DND-41 (cell line): ENCODE measurements at regions not wholly inside any gene's neighbourhood (a gene's known extent, or its start where the extent isn't known, plus 50 kb on each side); places are given as distances from the start of the nearest gene placed in this dataset.

Source experiments
- ATAC-seq: fragments of 200-7000 bp; cut with Tn5 transposase; 3 replicates; pipeline ENCODE4 v1.9.1; 2021; ENCODE audit warnings: low read depth; ENCODE audit not compliant: insufficient read depth
- DNase-seq: peaks from one replicate; pipeline ENCODE4 v3.0.0-alpha.2; 2020
- H2AFZ ChIP-seq: 2 replicates; pipeline ENCODE4 v1.6.0; 2012; ENCODE audit warnings: low read depth, low read length
- H3K27ac ChIP-seq: 2 replicates; pipeline ENCODE4 v1.5.1; 2012; ENCODE audit warnings: low read length, inconsistent platforms
- H3K27me3 ChIP-seq: fragments of 200-600 bp; sonication (generic); 2 replicates; pipeline ENCODE4 v1.6.0; 2012; ENCODE audit warnings: low read length, mild to moderate bottlenecking, inconsistent platforms; ENCODE audit not compliant: insufficient read depth, poor library complexity
- H3K36me3 ChIP-seq: 2 replicates; pipeline ENCODE4 v1.5.1; 2012; ENCODE audit warnings: low read length, inconsistent platforms; ENCODE audit not compliant: insufficient read depth
- H3K4me1 ChIP-seq: 2 replicates; pipeline ENCODE4 v1.5.1; 2012; ENCODE audit warnings: mild to moderate bottlenecking, low read length; ENCODE audit not compliant: insufficient read depth
- H3K4me2 ChIP-seq: 2 replicates; pipeline ENCODE4 v1.6.0; 2012; ENCODE audit warnings: mild to moderate bottlenecking, moderate library complexity, low read length, inconsistent platforms; ENCODE audit not compliant: insufficient read depth
- H3K4me3 ChIP-seq, 2 experiments: fragments of 200-600 bp in 1 of 2; shearing (Covaris generic) in 1 of 2; 2 replicates each; pipeline ENCODE4 v1.5.1; 2012 to 2016; ENCODE audit warnings: inconsistent platforms in 2 of 2, low read length in 2 of 2, mild to moderate bottlenecking in 2 of 2, low read depth in 1 of 2, moderate library complexity in 1 of 2
- H3K79me2 ChIP-seq: 2 replicates; pipeline ENCODE4 v1.6.0; 2012; ENCODE audit warnings: low read length, inconsistent platforms; ENCODE audit not compliant: insufficient read depth
- H3K9ac ChIP-seq: 2 replicates; pipeline ENCODE4 v1.6.0; 2012; ENCODE audit warnings: low read depth, mild to moderate bottlenecking, inconsistent platforms, low read length, moderate library complexity
- H3K9me3 ChIP-seq: 2 replicates; pipeline ENCODE4 v1.5.1; 2012; ENCODE audit warnings: low read length, moderate library complexity, mild to moderate bottlenecking, inconsistent platforms; ENCODE audit not compliant: insufficient read depth, severe bottlenecking
- H4K20me1 ChIP-seq: 2 replicates; pipeline ENCODE4 v1.6.0; 2012; ENCODE audit warnings: low read length; ENCODE audit not compliant: insufficient read depth
- EZH2 ChIP-seq: IDR thresholded peaks from 3 replicates; pipeline ENCODE4 v1.6.1; 2012; ENCODE audit warnings: borderline replicate concordance, low read depth, mild to moderate bottlenecking, moderate library complexity, low read length, inconsistent platforms; ENCODE audit not compliant: severe bottlenecking
- TF ChIP-seq, protein P1 (sequence below): IDR thresholded peaks from 2 replicates; pipeline ENCODE4 v1.5.1; 2012; ENCODE audit warnings: borderline replicate concordance, low read length, moderate library complexity, mild to moderate bottlenecking; ENCODE audit not compliant: poor library complexity, severe bottlenecking; ENCODE audit errors: extremely low read depth

DNA sequence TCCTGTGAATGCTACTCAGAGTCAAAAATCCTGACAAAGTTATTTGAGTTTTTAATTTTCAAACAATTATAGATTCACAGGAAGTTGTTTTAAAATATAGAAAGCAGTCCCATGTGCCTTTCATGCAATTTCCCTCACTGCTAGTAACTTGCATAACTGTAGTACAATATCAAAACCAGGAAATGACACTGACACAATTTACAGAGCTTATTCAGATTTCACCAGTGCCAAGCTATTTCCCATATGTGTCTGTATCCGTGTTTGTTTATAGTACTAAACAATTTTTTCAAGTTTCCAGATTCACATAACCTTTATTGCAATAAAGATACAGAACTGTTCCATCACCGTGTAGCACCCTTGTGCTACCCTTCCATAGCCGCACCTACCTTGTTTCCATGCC, 934.6 kb downstream of the PCDH17 start:
- H3K27me3 ChIP-seq, result no peaks in the 10 kb centered on the region
- no peak overlapping the region for H3K27ac ChIP-seq
- no peak overlapping the region for H3K9ac ChIP-seq
- TF ChIP-seq EZH2, result no peak
- TF ChIP-seq, protein P1, sequence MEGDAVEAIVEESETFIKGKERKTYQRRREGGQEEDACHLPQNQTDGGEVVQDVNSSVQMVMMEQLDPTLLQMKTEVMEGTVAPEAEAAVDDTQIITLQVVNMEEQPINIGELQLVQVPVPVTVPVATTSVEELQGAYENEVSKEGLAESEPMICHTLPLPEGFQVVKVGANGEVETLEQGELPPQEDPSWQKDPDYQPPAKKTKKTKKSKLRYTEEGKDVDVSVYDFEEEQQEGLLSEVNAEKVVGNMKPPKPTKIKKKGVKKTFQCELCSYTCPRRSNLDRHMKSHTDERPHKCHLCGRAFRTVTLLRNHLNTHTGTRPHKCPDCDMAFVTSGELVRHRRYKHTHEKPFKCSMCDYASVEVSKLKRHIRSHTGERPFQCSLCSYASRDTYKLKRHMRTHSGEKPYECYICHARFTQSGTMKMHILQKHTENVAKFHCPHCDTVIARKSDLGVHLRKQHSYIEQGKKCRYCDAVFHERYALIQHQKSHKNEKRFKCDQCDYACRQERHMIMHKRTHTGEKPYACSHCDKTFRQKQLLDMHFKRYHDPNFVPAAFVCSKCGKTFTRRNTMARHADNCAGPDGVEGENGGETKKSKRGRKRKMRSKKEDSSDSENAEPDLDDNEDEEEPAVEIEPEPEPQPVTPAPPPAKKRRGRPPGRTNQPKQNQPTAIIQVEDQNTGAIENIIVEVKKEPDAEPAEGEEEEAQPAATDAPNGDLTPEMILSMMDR, result no peak
- no peaks in the 10 kb centered on the region for H3K4me1 ChIP-seq
- no peaks in the 10 kb centered on the region for H4K20me1 ChIP-seq
- no peak for ATAC-seq
- H3K79me2 ChIP-seq, result no peaks in the 10 kb centered on the region
- H3K4me3 ChIP-seq, result no peak overlapping the region
- DNase-seq, result no peak
- H3K36me3 ChIP-seq, result no peaks in the 10 kb centered on the region
- H2AFZ ChIP-seq, result no peak overlapping the region
- no peaks in the 10 kb centered on the region for H3K9me3 ChIP-seq
- H3K4me2 ChIP-seq, result no peak overlapping the region

DNA sequence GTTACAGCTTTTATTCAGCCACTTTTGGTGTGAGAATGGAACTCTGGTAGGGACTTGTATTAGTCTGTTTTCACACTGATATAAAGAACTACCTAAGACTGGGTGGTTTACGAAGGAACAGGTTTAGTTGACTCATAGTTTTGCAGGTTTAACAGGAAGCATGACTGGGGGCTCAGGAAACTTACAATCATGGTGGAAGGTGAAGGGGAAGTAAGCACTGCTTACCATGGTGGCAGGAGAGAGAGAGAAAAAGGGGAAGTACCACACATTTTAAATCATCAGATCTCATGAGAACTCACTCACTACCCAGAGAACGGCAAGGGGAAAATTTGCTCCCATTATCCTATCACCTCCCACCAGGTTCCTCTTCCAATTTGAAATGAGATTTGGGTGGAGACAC, 942.2 kb downstream of the PCDH17 start:
- Histone ChIP-seq H4K20me1 (no peaks in the 10 kb centered on the region), H3K27ac (no peak overlapping the region), H3K9me3 (no peaks in the 10 kb centered on the region), H3K36me3 (no peaks in the 10 kb centered on the region), H3K27me3 (no peaks in the 10 kb centered on the region), H3K79me2 (no peaks in the 10 kb centered on the region), H3K4me3 (no peak overlapping the region), H3K9ac (no peak overlapping the region), H3K4me1 (no peaks in the 10 kb centered on the region), H2AFZ (no peak overlapping the region), H3K4me2 (no peak overlapping the region)
- DNase-seq (no peak), ATAC-seq (no peak)
- TF ChIP-seq, protein P1, result no peak
- TF ChIP-seq EZH2, result no peak

DNA sequence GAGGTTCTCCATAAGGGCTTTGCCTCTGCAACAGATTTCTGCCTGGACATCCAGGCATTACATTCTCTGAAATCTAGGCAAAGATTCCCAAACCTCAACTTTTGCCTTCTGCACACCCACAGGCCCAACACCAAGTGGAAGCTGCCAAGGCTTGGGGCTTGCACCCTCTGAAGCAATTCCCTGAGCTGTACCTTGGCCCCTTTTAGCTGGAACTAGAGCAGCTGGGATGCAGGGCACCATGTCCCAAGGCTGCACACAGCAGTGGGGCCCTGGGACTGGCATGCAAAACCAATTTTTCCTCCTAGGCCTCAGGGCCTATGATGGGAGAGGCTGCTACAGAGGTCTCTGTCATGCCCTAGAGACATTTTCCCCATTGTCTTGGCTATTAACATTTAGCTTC, 943.2 kb downstream of the PCDH17 start:
- Histone ChIP-seq H3K4me2 (no peak overlapping the region), H2AFZ (no peak overlapping the region), H3K79me2 (no peaks in the 10 kb centered on the region), H3K27me3 (no peaks in the 10 kb centered on the region), H3K36me3 (no peaks in the 10 kb centered on the region), H3K4me3 (no peak overlapping the region), H3K4me1 (no peaks in the 10 kb centered on the region), H3K9me3 (no peaks in the 10 kb centered on the region), H3K9ac (no peak overlapping the region), H3K27ac (no peak overlapping the region), H4K20me1 (no peaks in the 10 kb centered on the region)
- ATAC-seq (no peak), DNase-seq (no peak)
- TF ChIP-seq, protein P1, result no peak

DNA sequence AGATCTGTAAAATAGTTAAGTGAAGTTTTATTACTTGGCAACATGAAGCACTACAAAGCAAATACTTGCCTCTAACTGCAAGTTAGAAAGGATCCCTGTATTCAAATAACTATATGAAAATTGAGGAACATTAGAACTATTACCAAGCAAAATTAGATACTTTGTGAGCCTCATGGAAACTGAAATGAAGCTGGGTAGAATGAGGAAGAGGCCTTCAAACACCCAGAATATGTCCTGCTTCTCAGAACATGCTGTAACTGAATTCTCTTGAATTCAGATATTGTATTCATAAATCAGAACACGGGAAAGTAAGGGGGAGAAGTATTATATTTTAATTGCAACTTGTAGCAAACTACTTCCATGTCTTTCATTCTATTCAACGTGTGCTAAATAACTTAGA, 947.9 kb downstream of the PCDH17 start:
- Histone ChIP-seq H3K4me1 (no peaks in the 10 kb centered on the region), H3K36me3 (no peaks in the 10 kb centered on the region), H3K9ac (no peak overlapping the region), H4K20me1 (no peaks in the 10 kb centered on the region), H3K9me3 (no peaks in the 10 kb centered on the region), H2AFZ (no peak overlapping the region), H3K27me3 (no peaks in the 10 kb centered on the region), H3K4me2 (no peak overlapping the region), H3K79me2 (no peaks in the 10 kb centered on the region), H3K4me3 (no peak overlapping the region), H3K27ac (no peak overlapping the region)
- TF ChIP-seq, protein P1, result no peak
- no peak for TF ChIP-seq EZH2
- no peak for ATAC-seq
- DNase-seq, result no peak
